AG09309 (cell line): ENCODE measurements at regions not wholly inside any gene's neighbourhood (a gene's known extent, or its start where the extent isn't known, plus 50 kb on each side); places are given as distances from the start of the nearest gene placed in this dataset.

Experiments
- DNase-seq: peaks from one replicate; pipeline ENCODE4 v3.0.0-alpha.2; 2010; ENCODE audit warnings: low read depth
- H3K4me3 ChIP-seq: 2 replicates; pipeline ENCODE4 v1.5.1; 2011; ENCODE audit warnings: mild to moderate bottlenecking, low read depth, low read length, moderate library complexity; ENCODE audit not compliant: control insufficient read depth
- CTCF ChIP-seq: IDR thresholded peaks from 2 replicates; pipeline ENCODE4 v1.5.1; 2011; ENCODE audit warnings: mild to moderate bottlenecking, low read depth, low read length, inconsistent platforms; ENCODE audit not compliant: insufficient read depth, control insufficient read depth; ENCODE audit errors: missing control alignments

GRCh38 chr3:137469263-137469662, 294.9 kb upstream of the SOX14 start:
- DNase-seq: no peak
- no peak for TF ChIP-seq CTCF
- H3K4me3 ChIP-seq: no peak overlapping the region

DNA sequence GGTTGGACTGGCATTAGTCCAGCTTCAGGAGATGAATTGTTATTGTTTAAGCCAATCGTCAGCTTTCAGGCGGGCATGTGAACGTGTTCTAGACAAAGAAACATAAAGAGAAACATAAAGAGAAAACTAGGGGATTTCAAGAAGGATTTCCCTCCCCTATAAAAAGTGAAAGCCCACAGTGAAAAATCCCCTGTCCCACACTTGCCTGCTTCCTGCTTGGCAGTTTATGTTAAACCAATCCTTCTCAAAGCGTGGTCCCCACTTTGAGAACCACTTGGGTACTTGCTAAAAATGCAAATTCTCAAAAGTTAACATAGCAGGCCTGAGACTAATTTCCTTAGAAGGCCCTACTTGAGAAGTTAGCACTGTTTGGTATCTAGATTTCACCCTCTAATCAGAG, 293.0 kb upstream of the SOX14 start:
- DNase-seq: no peak
- no peak for TF ChIP-seq CTCF
- no peak overlapping the region for H3K4me3 ChIP-seq

DNA sequence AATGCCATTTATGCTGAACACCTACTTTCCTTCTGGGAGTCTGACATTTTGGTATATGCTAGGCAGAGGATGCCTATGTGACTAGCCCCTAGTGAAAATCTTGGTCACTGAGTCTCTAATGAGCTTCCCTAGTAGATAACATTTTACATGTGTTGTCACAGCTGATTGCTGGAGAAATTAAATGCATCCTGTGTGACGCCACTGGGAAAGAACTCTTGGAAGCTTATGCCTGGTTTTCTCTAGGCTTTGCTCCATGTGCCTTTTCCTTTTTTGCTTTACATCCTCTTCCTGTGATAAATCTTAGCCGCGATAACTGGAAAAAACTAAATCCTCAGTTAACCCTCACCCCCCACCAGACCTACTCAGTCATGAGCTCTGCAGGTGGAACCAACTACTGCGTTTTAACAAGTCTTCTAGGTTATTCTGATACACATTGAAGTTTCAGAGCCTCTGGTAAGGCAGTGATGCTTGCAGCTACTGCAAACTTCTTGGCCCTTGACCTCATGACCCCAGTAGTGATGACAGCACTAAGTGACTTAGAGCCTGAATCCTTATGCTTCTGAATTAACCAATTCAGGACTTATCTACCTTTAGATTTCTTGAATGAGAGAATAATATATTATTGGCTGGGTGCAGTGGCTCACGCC, 292.4 kb upstream of the SOX14 start:
- no peak overlapping the region for H3K4me3 ChIP-seq
- DNase-seq: no peak
- TF ChIP-seq CTCF: no peak

- no peak overlapping the region for H3K4me3 ChIP-seq
- TF ChIP-seq CTCF: no peak
- DNase-seq: no peak
These were observed 286.5 kb upstream of the SOX14 start for GRCh38 chr3:137477614-137478013.

GRCh38 chr3:137509354-137510045, 254.6 kb upstream of the SOX14 start:
- H3K4me3 ChIP-seq: no peak overlapping the region
- DNase-seq: no peak
- no peak for TF ChIP-seq CTCF

DNA sequence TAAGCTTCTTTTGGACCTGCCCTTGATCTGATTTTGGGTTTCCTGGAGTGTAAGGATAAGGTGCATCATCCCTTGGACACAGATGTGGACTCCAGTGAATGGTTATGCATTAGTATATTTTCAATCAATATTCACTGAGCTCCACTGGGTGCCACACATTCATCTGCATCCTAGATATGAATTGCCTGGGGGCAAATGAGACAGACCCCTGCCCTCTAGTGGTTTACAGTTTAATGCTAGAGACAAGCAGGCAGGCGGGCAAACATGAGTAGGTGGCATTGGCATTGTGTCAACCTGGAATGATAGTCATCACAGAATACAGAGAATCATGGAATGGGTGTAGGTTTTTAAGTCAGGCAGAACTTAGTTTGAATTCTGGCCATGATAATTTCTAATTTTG, 252.5 kb upstream of the SOX14 start:
- H3K4me3 ChIP-seq: no peak overlapping the region
- no peak for TF ChIP-seq CTCF
- DNase-seq: no peak

GRCh38 chr3:137514853-137515252, 249.3 kb upstream of the SOX14 start:
- DNase-seq: no peak
- no peak for TF ChIP-seq CTCF
- no peak overlapping the region for H3K4me3 ChIP-seq
